HG03460 (cell line): ENCODE measurements at regions not wholly inside any gene's neighbourhood (a gene's known extent, or its start where the extent isn't known, plus 50 kb on each side); places are given as distances from the start of the nearest gene placed in this dataset.

Experiments
- ATAC-seq: cut with Tn5 transposase; IDR thresholded peaks from one replicate; pipeline ENCODE4 v1.9.1; 2021; ENCODE audit not compliant: unreplicated experiment

- ATAC-seq: no peak
These were observed 79.3 kb downstream of the PCTP start for GRCh38 chr17:55829995-55830612.

DNA sequence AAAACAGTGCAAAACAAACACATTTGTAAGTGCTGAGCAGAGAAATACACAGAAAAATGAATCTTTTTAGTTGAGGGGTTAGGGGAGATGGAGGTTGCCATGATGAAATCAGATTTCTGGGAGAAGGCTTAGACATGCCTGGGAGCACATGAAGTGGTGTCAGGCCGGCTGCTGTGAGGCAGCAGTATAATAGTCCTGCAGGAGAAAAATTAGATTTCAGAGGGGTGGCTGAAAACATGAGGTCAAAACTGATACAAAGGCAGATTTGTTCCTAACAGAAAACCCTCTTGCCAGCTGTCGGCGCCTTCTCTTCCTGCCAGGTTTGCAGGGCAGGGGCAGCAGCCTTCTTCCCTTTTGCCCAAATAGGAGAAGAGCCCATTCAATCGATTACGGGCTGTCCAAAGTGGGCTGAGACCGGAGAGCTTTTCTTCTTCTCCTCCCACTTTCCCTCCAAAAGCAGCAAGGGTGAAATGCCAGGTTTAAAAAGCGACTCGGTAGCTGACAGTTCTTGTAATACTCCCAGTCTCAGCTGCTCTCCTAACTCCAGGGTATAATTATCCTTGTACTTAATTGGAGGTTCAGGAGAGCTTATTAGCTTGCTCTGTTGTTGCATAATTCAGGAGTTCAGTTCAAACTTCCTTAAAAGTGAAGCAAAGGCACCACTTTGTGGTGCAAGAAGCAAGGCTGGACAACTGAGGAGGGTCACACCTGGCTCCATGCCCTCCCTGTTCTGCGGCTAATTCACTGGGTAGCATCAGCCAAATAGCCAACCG, 80.0 kb downstream of the PCTP start:
- no peak for ATAC-seq

GRCh38 chr17:55833306-55833705, 82.5 kb downstream of the PCTP start:
- ATAC-seq: no peak

- no peak for ATAC-seq
These were observed 91.7 kb downstream of the PCTP start for GRCh38 chr17:55842405-55843158.

- no peak for ATAC-seq
These were observed 92.9 kb downstream of the PCTP start for GRCh38 chr17:55843785-55844184.

DNA sequence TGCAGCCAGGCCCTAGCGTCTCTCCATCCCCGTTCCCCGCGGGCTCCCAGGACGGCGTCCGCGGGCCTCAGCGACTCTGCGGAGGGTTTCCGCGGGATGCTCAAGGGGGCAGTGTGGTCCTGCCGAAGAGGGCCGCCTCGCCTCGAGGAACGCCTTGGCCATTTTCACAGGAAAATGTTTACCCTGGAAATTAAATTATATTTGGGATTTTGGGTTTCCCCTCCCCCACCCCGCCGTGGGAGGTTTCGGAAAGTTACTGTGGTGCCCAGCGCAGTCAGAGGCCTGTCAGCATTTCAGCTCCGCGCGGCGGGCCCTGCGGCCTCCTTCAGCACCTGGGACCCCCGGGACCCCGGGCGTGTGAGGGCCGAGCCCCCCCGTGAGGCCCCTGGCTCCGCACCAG, 94.5 kb downstream of the PCTP start:
- no peak for ATAC-seq

GRCh38 chr17:55846745-55847144, 95.9 kb downstream of the PCTP start:
- ATAC-seq: no peak

DNA sequence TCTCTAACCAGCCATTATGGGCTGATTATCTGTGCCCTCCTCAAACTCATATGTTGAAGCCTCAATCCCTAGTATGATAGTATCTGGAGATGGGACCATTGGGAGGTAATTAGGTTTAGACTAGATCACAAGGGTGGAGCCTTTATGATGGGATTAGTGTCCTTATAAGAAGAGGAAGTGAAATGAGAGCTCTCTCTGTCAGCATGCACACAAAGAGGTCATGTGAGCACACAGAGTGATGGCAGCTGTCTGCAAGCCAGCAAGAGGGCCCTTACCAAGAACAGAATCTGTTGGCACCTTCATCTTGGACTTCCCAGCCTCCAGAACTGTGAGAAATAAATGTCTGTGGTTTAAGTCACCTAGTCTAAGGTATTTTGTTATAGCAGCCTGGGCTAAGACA, 101.9 kb downstream of the PCTP start:
- ATAC-seq: peak; percentile 57

- ATAC-seq: no peak
These were observed 108.5 kb downstream of the PCTP start for GRCh38 chr17:55859301-55859795.

GRCh38 chr17:55865072-55865762, 114.4 kb downstream of the PCTP start:
- no peak for ATAC-seq

DNA sequence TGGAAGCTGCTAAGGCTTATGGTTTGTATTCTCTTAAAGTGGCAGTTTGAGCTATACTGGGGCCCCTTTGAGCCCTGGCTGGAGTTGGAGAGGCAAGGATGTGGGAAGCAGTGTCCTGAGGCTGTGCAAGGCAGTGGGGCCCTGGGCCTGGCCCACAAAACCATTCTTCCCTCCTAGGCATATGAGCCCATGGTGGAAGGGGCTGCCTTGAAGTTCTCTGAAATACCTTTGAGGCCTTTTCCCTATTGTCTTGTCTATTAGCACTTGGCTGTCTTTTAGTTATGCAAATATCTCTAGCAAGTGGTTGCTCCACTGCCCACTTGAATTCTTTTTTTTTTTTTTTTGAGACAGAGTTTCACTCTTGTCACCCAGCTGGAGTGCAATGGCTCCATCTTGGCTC, 119.2 kb downstream of the PCTP start:
- no peak for ATAC-seq

- no peak for ATAC-seq
These were observed 121.5 kb downstream of the PCTP start for GRCh38 chr17:55872374-55872773.

DNA sequence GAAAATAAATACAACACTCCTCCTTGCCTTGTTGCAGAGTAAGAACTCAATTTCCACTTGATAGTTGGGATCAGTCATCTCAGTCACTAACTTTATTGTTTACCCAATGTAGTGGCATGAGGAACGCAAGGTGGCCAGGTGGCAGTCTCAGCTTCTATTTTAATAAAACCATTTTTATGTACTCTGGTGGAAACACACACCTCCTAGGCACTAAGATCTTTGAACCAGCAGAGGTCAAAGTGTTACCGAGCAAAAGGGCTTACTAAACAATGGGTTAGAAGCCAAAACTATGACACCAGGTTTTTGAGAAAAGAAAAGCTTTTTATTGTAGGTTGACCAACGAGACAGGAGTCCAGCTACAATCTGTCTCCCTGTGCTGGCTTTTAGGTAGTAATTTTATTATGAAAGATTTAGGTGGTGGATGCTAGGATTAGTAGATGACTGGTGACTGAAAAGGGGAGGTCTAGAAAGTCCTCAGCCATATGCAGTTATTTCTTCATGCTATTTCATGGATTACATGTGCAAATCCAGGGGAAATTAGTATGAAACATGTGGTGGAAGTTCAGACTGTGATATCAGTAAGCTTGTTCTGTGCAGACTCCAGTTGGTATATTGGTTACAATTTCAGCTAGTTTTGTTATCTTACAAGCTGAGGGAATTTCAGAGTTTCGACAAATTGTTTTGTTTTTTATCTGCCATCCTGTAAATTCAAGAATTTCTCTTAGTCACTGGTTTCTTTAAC, 122.3 kb downstream of the PCTP start:
- ATAC-seq: no peak

DNA sequence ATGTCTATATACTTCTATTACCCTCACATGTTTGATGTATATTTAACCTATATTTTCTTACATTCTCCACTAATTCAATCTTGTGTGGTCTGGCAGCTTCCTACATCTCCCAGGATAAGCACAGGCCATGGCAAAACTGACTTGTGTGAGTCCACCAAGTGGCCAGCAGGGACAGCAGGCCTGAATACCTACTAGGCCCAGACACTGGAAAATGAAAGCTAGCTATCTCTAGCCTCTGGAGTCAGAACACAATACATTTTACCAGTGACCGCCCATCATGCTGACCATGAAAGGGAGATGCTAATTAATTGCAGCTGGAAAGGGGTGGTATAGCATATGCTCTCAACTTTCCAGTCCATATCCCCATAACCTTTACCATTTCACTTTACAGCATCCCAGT, 132.3 kb downstream of the PCTP start:
- ATAC-seq: no peak

DNA sequence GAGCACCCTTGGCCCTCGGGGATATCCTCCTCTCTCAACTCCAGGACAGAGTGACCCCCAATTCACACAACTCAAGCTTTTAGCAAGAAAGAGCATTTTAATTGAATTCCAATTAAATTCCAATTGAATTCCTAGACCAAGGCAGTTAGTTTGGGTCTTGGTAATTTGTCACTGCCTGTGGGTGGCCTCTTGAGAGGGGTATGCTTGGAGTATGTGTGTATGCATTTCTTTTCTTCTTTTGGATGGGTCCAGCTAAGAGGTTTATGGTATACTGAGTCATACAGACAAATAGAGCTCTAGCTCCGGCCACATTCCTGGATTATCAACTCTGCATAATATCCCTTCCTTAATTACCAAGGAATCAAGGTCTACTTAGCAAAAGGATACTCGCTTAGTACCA, 136.7 kb downstream of the PCTP start:
- no peak for ATAC-seq

GRCh38 chr17:55889271-55889670, 138.4 kb downstream of the PCTP start:
- no peak for ATAC-seq

GRCh38 chr17:55895112-55895759, 144.4 kb downstream of the PCTP start:
- no peak for ATAC-seq

- no peak for ATAC-seq
These were observed 146.4 kb downstream of the PCTP start for GRCh38 chr17:55897301-55897700.

DNA sequence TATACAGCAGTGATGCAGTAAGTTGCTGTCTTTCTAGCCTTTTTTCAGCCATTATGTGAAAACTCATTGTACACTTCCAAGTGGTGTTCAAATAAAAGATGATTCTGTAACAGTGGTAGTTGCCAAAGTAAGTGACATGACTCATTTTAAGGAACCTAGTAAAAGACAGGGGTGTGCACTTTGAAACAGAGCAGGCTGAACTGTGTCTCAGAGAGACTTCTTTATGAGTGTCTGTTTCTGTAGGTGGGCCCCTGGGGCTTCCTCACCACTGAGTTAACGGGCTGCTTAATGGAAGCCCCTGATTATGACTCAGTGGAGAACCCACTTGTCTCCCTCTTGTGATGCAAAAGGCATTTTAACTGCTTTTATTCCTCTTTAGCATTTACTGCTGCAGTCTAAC, 147.3 kb downstream of the PCTP start:
- no peak for ATAC-seq

- ATAC-seq: no peak
These were observed 149.3 kb downstream of the PCTP start for GRCh38 chr17:55900188-55900587.
